ENCODE measurements at regions not wholly inside any gene's neighbourhood (a gene's known extent, or its start where the extent isn't known, plus 50 kb on each side); places are given as distances from the start of the nearest gene placed in this dataset.

DNA sequence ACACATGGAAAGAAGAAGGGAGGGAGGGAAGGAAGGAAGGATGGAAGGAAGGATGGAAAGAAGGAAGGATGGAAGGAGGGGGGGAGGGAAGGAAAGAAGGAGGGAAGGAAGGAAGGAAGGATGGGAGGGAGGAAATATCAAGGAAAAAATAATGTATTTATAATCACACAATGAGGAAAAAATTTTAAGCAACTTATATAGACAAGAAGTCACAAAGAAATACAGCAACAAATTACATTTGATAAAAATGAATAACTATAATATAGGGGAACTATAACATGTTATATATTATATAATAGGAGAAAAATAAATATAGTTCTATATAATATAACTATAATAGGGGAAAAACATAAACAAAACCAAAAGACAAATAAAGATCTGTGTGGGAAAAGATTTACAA lies 441.8 kb downstream of the LRATD1 start:
- TF ChIP-seq ISL1 (CRISPR knock-in tag; IDR thresholded peaks at IDR 0.05) (no peak), ZFP30 (CRISPR knock-in tag; IDR thresholded peaks at IDR 0.05) (no peak), TSHZ2 (CRISPR knock-in tag; IDR thresholded peaks at IDR 0.05) (no peak)
